Fibroblast of lung (primary cell): ENCODE measurements at regions not wholly inside any gene's neighbourhood (a gene's known extent, or its start where the extent isn't known, plus 50 kb on each side); places are given as distances from the start of the nearest gene placed in this dataset.

Source experiments
- DNase-seq, 2 donors: peaks; one replicate each; pipeline versions ENCODE4 v3.0.0 to v3.0.0-alpha.2; 2010; ENCODE audit warnings: low read depth in 2 of 2
- H2AFZ ChIP-seq: 2 replicates; pipeline ENCODE4 v1.5.1; 2012; ENCODE audit warnings: low read length, control low read depth, inconsistent platforms
- H3K27ac ChIP-seq: 2 replicates; pipeline ENCODE4 v1.5.1; 2011; ENCODE audit warnings: low read length, control low read depth; ENCODE audit not compliant: insufficient read depth
- H3K27me3 ChIP-seq: 2 replicates; pipeline ENCODE4 v1.5.1; 2011; ENCODE audit warnings: mild to moderate bottlenecking, low read length; ENCODE audit not compliant: control insufficient read depth, insufficient read depth
- H3K36me3 ChIP-seq: 2 replicates; pipeline ENCODE4 v1.5.1; 2011; ENCODE audit warnings: low read length; ENCODE audit not compliant: control insufficient read depth, insufficient read depth
- H3K4me1 ChIP-seq: 2 replicates; pipeline ENCODE4 v1.5.1; 2011; ENCODE audit warnings: low read length; ENCODE audit not compliant: control insufficient read depth, insufficient read depth; ENCODE audit errors: extremely low read depth
- H3K4me2 ChIP-seq: 2 replicates; pipeline ENCODE4 v1.5.1; 2011; ENCODE audit warnings: low read length, control low read depth; ENCODE audit not compliant: insufficient read depth; ENCODE audit errors: extremely low read depth
- H3K4me3 ChIP-seq, 4 experiments: fragments of 200-600 bp in 1 of 4; sonication (generic) in 1 of 4; replicated peaks in 1 of 4; 2 replicates each; pipeline ENCODE4 v1.5.1; 2011 to 2016; ENCODE audit warnings: low read length in 4 of 4, low read depth in 3 of 4, mild to moderate bottlenecking in 3 of 4, control low read depth in 2 of 4, inconsistent platforms in 1 of 4, mixed read lengths in 1 of 4; ENCODE audit not compliant: insufficient read depth in 1 of 4; ENCODE audit errors: control extremely low read depth in 1 of 4
- H3K79me2 ChIP-seq: 2 replicates; pipeline ENCODE4 v1.5.1; 2012; ENCODE audit warnings: mild to moderate bottlenecking, low read length, inconsistent platforms; ENCODE audit not compliant: control insufficient read depth, insufficient read depth
- H3K9ac ChIP-seq: 2 replicates; pipeline ENCODE4 v1.5.1; 2011; ENCODE audit warnings: mild to moderate bottlenecking, low read length, control low read depth; ENCODE audit not compliant: insufficient read depth
- H3K9me3 ChIP-seq: 2 replicates; pipeline ENCODE4 v1.5.1; 2012; ENCODE audit warnings: low read depth, low read length; ENCODE audit not compliant: control insufficient read depth, insufficient read depth
- H4K20me1 ChIP-seq: 2 replicates; pipeline ENCODE4 v1.5.1; 2011; ENCODE audit warnings: low read length; ENCODE audit not compliant: control insufficient read depth, insufficient read depth; ENCODE audit errors: extremely low read depth
- EZH2 ChIP-seq: IDR thresholded peaks from 2 replicates; pipeline ENCODE4 v1.5.1; 2012; ENCODE audit warnings: low read length, control low read depth, mild to moderate bottlenecking; ENCODE audit errors: missing control alignments
- TF ChIP-seq, protein P1 (sequence below), 2 donors: IDR thresholded peaks in 1 of 2; conservative IDR thresholded peaks in 1 of 2; 1 replicate in 1 of 2; 2 replicates in 1 of 2; pipeline ENCODE4 v1.5.1; 2011 to 2012; ENCODE audit warnings: low read length in 2 of 2, control low read depth in 1 of 2, inconsistent platforms in 1 of 2, low read depth in 1 of 2, mild to moderate bottlenecking in 1 of 2

DNA sequence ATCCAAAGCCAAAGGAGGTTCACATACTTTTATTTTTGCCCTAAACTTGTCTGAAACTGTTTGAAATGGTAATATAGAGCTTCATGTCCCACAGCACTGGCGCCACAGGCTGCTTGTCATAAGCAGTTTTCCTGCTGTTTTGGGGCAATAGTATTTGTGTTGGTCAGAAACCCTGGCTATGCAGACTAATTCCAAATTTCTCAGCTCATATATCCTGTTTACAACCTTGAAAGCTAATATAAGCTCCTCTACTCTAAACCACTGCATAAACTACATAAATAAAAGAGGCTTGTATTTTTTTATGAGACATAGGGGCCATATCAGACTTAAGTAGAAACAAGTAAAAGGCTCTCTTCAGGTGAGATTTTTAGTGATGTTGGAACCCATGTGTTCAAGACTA is 736.8 kb upstream of the ID2 start:
- no peak for DNase-seq
- Histone ChIP-seq H3K4me3 (no peak overlapping the region), H3K9ac (no peak overlapping the region), H3K36me3 (no peaks in the 10 kb centered on the region), H4K20me1 (no peaks in the 10 kb centered on the region), H3K27ac (no peak overlapping the region), H3K9me3 (no peaks in the 10 kb centered on the region), H3K79me2 (no peaks in the 10 kb centered on the region), H3K27me3 (no peaks in the 10 kb centered on the region), H2AFZ (no peak overlapping the region), H3K4me1 (no peaks in the 10 kb centered on the region), H3K4me2 (no peak overlapping the region)
- TF ChIP-seq, protein P1, sequence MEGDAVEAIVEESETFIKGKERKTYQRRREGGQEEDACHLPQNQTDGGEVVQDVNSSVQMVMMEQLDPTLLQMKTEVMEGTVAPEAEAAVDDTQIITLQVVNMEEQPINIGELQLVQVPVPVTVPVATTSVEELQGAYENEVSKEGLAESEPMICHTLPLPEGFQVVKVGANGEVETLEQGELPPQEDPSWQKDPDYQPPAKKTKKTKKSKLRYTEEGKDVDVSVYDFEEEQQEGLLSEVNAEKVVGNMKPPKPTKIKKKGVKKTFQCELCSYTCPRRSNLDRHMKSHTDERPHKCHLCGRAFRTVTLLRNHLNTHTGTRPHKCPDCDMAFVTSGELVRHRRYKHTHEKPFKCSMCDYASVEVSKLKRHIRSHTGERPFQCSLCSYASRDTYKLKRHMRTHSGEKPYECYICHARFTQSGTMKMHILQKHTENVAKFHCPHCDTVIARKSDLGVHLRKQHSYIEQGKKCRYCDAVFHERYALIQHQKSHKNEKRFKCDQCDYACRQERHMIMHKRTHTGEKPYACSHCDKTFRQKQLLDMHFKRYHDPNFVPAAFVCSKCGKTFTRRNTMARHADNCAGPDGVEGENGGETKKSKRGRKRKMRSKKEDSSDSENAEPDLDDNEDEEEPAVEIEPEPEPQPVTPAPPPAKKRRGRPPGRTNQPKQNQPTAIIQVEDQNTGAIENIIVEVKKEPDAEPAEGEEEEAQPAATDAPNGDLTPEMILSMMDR (conservative IDR thresholded peaks at IDR 0.05 in 1 of 2, IDR thresholded peaks at IDR 0.05 in 1 of 2; ENCODE audit: low read depth in 1 of 2, low read length in 2 of 2) = no peak
- no peak for TF ChIP-seq EZH2

DNA sequence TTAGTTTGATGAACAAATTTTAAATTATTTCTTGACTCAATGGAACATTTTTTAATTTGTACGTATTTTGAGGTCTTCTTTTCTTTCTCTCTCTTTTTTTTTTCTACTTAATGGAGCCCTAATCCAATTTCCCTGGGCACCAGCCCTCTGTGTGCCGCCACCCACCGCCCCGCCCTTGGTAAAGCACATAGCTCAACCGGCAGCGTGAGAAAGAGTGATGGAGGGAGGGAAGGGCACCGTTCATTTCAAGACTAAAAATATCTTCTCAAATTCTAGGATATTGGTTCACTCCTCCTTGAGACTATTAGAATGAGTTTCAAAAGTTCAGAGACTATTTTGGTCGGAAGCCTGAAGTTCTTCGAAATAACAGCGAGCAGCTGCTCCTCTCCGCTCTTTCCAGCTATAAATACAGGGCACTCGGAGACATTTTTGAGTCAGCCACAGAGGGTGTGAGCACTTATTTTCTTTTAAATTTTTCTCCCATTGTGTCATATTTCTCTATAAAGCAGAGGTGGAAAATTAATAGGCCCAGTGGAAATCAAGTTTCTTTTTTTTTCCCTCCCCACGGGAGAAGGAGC is 731.7 kb upstream of the ID2 start:
- no peak overlapping the region for H3K4me3 ChIP-seq
- H3K27me3 ChIP-seq = peaks cover 2% of the 10 kb centered on the region
- TF ChIP-seq, protein P1 (conservative IDR thresholded peaks at IDR 0.05 in 1 of 2, IDR thresholded peaks at IDR 0.05 in 1 of 2; ENCODE audit: low read depth in 1 of 2, low read length in 2 of 2) = no peak
- no peak for TF ChIP-seq EZH2
- H3K9me3 ChIP-seq = no peaks in the 10 kb centered on the region
- H3K27ac ChIP-seq = no peak overlapping the region
- DNase-seq = peak; percentile 33
- H3K9ac ChIP-seq = no peak overlapping the region
- no peak overlapping the region for H3K4me2 ChIP-seq
- no peaks in the 10 kb centered on the region for H3K79me2 ChIP-seq
- no peaks in the 10 kb centered on the region for H4K20me1 ChIP-seq
- H3K4me1 ChIP-seq = no peaks in the 10 kb centered on the region
- H2AFZ ChIP-seq = no peak overlapping the region
- no peaks in the 10 kb centered on the region for H3K36me3 ChIP-seq

DNA sequence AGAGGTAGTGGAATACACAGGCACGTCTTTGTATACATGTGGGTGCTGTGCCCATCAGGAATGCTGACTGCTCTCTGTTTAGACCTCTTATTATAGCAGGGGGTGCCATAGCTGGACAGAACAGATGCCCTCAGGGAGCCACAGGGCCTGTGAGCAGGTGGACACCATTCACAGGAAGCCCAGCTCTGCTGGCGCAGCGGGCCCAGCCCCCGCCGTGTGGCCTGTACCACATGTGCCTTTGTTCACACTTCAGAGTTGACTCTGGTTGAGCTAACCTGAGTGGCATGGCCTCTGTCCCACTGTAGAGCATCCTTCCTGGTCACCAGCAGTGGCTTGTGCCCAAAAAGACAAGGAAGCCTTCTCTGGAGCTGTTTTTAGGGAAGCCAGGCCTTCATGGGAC is 730.9 kb upstream of the ID2 start:
- TF ChIP-seq EZH2 = no peak
- TF ChIP-seq, protein P1 (conservative IDR thresholded peaks at IDR 0.05 in 1 of 2, IDR thresholded peaks at IDR 0.05 in 1 of 2; ENCODE audit: low read depth in 1 of 2, low read length in 2 of 2) = no peak
- H2AFZ ChIP-seq = no peak overlapping the region

More for the DNA sequence above, 730.9 kb upstream of the ID2 start:
- Histone ChIP-seq H3K27me3 (peaks cover 2% of the 10 kb centered on the region), H3K36me3 (no peaks in the 10 kb centered on the region), H3K4me1 (no peaks in the 10 kb centered on the region), H3K4me2 (no peak overlapping the region), H4K20me1 (no peaks in the 10 kb centered on the region), H3K4me3 (no peak overlapping the region), H3K9me3 (no peaks in the 10 kb centered on the region), H3K27ac (no peak overlapping the region), H3K79me2 (no peaks in the 10 kb centered on the region), H3K9ac (no peak overlapping the region)
- no peak for DNase-seq
